ENCODE measurements at regions not wholly inside any gene's neighbourhood (a gene's known extent, or its start where the extent isn't known, plus 50 kb on each side); places are given as distances from the start of the nearest gene placed in this dataset.
"Not testable (repeated sequence)": the region's sequence is repeated elsewhere in the genome, so short reads cannot be mapped to it uniquely, and the experiment has no call there.

DNA sequence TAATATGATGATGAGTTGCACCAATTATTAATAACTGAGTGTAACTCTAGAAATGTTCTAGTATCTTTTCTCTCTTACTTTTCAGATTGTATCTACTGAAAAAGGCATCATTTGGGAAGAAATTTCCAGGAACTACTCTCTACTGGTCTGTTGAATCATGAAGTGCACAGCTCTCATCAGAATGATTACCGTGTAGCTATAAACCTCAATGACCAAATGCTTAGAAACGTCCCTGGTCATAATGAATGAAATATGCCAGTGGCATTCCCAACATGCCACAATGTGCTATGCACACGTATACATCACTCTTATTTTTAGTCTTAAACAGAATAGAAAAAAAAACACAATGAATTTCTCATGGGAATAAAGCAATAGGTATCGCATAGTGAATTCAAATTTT, 534.3 kb upstream of the OLFM3 start:
- no peak overlapping the region for H3K4me3 Mint-ChIP-seq
- peaks cover 7% of the 10 kb centered on the region for H3K9me3 Mint-ChIP-seq
- H3K36me3 Mint-ChIP-seq: no peaks in the 10 kb centered on the region
- no peaks in the 10 kb centered on the region for H3K27me3 Mint-ChIP-seq (ENCODE audit: low read depth)
- DNase-seq (ENCODE audit: low spot score in 2 of 2, unreplicated experiment in 2 of 2): no peak
- no peak overlapping the region for H3K27ac Mint-ChIP-seq
- TF ChIP-seq, protein P1, sequence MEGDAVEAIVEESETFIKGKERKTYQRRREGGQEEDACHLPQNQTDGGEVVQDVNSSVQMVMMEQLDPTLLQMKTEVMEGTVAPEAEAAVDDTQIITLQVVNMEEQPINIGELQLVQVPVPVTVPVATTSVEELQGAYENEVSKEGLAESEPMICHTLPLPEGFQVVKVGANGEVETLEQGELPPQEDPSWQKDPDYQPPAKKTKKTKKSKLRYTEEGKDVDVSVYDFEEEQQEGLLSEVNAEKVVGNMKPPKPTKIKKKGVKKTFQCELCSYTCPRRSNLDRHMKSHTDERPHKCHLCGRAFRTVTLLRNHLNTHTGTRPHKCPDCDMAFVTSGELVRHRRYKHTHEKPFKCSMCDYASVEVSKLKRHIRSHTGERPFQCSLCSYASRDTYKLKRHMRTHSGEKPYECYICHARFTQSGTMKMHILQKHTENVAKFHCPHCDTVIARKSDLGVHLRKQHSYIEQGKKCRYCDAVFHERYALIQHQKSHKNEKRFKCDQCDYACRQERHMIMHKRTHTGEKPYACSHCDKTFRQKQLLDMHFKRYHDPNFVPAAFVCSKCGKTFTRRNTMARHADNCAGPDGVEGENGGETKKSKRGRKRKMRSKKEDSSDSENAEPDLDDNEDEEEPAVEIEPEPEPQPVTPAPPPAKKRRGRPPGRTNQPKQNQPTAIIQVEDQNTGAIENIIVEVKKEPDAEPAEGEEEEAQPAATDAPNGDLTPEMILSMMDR (IDR thresholded peaks at IDR 0.05; ENCODE audit: unreplicated experiment): no peak
- H3K4me1 Mint-ChIP-seq: no peaks in the 10 kb centered on the region

DNA sequence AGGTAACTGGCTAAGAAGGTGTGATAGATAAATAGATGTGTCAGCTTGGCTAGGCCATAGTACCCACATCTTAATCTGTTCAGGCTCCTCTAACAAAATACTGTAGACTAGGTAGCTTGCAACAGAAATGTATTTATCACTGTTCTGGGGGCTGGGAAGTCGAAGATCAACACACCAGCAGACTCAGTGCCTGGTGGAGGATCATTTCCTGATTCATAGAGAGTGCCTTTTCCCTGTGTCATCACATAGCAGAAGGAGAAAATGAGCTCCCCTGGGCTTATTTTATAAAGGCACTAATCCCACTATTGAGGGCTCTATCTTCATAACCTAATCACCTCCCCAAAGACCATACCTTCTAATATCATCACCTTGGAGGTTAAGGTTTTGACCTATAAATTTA, 532.7 kb upstream of the OLFM3 start:
- peaks cover 5% of the 10 kb centered on the region for H3K9me3 Mint-ChIP-seq
- H3K4me1 Mint-ChIP-seq: no peaks in the 10 kb centered on the region
- H3K4me3 Mint-ChIP-seq: no peak overlapping the region
- H3K36me3 Mint-ChIP-seq: no peaks in the 10 kb centered on the region
- no peaks in the 10 kb centered on the region for H3K27me3 Mint-ChIP-seq (ENCODE audit: low read depth)
- TF ChIP-seq, protein P1 (IDR thresholded peaks at IDR 0.05; ENCODE audit: unreplicated experiment): no peak
- DNase-seq (ENCODE audit: low spot score in 2 of 2, unreplicated experiment in 2 of 2): no peak
- H3K27ac Mint-ChIP-seq: no peak overlapping the region

DNA sequence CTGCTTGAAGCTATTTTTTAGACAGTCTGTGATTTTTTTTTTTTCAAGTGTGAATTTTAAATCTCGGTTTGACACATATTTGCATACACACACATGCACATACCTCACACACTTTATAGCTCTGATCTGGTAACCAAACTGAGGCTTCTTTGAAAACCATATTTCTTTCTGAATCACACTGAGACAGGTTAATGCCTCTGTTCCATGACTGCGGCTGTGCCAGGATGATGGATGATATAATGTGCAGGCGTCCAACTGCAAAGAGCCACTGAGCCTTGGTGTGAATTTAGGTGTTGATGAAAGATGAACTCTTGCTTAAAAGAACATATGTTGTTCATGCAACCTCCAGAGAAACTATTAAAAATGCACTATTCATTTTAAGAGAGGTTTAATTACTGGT, 504.0 kb upstream of the OLFM3 start:
- TF ChIP-seq, protein P1 (IDR thresholded peaks at IDR 0.05; ENCODE audit: unreplicated experiment): no peak
- Mint-ChIP-seq H3K4me3 (no peak overlapping the region), H3K27me3 (ENCODE audit: low read depth) (no peaks in the 10 kb centered on the region), H3K4me1 (no peaks in the 10 kb centered on the region), H3K36me3 (peaks cover 2% of the 10 kb centered on the region), H3K9me3 (peaks cover 15% of the 10 kb centered on the region), H3K27ac (no peak overlapping the region)
- DNase-seq (ENCODE audit: low spot score in 2 of 2, unreplicated experiment in 2 of 2): no peak

DNA sequence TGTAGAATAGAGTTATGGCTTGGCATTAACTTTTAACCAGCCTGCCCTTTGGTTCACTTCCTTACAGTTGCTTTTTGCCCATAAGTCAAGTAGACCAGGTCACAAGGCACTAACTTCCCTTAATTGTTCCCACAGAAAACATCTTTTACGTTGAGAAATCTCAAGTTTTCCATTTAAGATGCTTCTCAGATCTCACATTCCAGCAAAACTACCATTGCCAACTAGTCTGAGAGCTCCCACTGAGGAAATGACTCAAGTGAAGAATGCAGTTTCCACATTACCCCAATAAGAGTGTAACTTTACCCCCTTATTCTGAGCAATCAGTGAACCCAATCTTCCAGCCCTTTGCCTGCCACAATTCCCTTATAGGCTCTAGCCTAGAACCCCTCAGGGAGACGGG, 502.2 kb upstream of the OLFM3 start:
- no peak overlapping the region for H3K27ac Mint-ChIP-seq
- no peaks in the 10 kb centered on the region for H3K27me3 Mint-ChIP-seq (ENCODE audit: low read depth)
- no peak for DNase-seq (ENCODE audit: low spot score in 2 of 2, unreplicated experiment in 2 of 2)
- peaks cover 2% of the 10 kb centered on the region for H3K36me3 Mint-ChIP-seq
- H3K9me3 Mint-ChIP-seq: peaks cover 30% of the 10 kb centered on the region
- H3K4me1 Mint-ChIP-seq: no peaks in the 10 kb centered on the region
- TF ChIP-seq, protein P1 (IDR thresholded peaks at IDR 0.05; ENCODE audit: unreplicated experiment): no peak
- H3K4me3 Mint-ChIP-seq: no peak overlapping the region

DNA sequence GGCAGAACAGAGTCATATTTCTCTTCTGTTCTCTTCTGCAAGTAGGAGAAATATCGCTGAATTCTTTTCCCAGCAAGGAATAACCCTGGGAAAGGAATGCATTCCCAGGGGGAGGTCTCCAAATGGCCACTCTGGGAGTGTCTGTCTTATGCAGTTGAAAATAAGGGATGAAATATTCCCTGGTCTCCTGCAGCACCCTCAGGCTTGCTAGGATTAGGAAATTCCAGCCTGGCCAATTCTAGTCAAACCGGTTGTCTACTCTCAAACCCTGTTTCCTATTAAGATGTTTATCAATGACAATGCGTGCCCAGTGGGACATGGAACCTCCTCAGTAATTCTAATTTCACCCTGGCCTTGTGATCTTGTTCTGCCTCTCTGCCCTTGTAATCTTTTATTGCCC, 501.1 kb upstream of the OLFM3 start:
- H3K36me3 Mint-ChIP-seq; H3K27ac Mint-ChIP-seq; H3K4me1 Mint-ChIP-seq; DNase-seq (ENCODE audit: low spot score in 2 of 2, unreplicated experiment in 2 of 2); H3K4me3 Mint-ChIP-seq; H3K27me3 Mint-ChIP-seq (ENCODE audit: low read depth): not testable (repeated sequence)
- peaks cover 36% of the 10 kb centered on the region for H3K9me3 Mint-ChIP-seq

DNA sequence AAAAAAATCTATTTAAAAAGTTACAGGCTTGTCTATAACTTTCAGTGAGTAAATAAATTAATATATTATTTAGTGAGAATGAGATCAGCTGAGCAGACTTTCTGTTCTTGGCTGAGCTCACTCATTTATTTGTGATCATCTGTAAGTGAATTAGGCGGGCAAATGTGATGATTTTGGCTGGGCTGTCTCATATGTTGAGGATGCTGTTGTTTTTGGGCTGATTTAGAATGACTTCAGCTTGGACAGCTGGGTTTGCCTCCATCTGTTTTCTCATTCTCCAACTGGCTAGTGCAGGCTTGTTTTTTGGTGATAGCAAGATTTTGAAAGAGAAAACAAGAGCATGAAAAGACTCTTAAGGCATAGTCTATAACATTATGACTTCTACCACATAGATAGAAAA, 475.8 kb upstream of the OLFM3 start:
- Mint-ChIP-seq H3K27ac (no peak overlapping the region), H3K4me3 (no peak overlapping the region), H3K27me3 (ENCODE audit: low read depth) (no peaks in the 10 kb centered on the region), H3K36me3 (no peaks in the 10 kb centered on the region), H3K9me3 (no peaks in the 10 kb centered on the region), H3K4me1 (no peaks in the 10 kb centered on the region)
- DNase-seq (ENCODE audit: low spot score in 2 of 2, unreplicated experiment in 2 of 2): no peak
- TF ChIP-seq, protein P1 (IDR thresholded peaks at IDR 0.05; ENCODE audit: unreplicated experiment): no peak

All from mesothelial cell of epicardium (in vitro differentiated cells).